HL-60/S4 treated with phorbol 12-myristate 13-acetate at 8.2 ng/mL for 4 days and 3 days (cell line): ENCODE measurements at regions not wholly inside any gene's neighbourhood (a gene's known extent, or its start where the extent isn't known, plus 50 kb on each side); places are given as distances from the start of the nearest gene placed in this dataset.
"Not testable (repeated sequence)": the region's sequence is repeated elsewhere in the genome, so short reads cannot be mapped to it uniquely, and the experiment has no call there.

ENCODE experiments used
- in situ Hi-C: fragments of 300-500 bp; cut with MboI; formaldehyde crosslinking; loops from 2 replicates; pipeline ENCODE4 v1.15.0; 2022; ENCODE audit warnings: low sequenced_read_pairs

DNA sequence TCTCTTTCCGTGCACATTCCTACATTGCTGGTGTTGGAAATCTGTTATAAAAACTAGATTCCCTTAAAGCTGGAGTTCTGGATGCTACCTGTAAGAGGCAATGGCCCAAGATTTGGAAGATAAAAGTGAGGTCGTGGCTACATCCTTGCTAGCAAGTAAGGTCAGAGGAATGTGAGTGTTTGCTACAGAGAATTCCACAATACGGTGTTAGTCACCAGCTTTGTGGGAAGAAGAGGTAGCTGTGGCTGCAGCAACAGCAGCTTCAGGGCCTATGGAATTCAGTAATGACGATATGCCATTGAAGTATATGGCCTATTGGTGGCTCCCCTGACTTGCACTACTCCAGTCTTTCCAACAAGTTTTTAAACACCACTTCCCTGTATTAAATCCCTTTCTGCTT is 227.7 kb upstream of the TMEM260 start:
- in situ Hi-C loops = no loop called here

DNA sequence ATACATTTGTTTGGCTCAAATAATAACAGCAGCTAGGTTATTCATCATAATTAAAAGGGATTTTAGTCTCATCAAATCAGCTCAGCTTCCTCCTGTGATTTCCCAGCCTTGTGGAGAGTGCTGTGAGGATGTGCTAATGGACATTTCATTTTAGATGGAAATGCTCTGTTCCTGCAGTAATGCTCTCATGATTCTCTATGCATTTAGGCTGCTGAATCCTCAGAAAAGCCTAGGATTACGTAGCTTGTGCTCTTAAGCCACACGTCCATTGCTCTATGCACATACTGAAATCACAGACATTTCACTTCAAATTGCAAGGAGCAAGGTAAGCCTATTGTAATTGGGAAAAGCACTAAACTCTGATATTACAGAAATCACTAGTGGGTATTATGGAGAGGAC is 226.6 kb upstream of the TMEM260 start:
- in situ Hi-C loops = no loop called here

DNA sequence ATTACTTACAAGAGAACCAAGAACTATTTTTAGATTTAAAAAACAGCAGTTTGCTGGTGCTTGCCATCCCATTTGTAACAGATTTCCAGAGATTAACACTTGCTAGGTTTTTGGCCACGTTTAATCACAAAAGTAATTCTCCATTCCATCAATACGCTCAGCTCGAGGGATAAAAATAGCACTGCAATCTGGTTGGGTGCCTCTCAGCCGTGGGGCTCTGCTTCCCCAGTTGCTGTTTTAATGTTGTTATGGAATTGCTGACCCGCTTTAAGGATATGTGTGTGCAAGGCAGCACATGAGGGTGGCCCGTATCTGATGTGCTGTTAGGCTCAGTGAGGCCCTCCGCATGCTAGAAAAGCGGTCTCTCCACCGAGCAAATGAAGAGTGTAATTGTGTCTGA is 222.2 kb upstream of the TMEM260 start:
- in situ Hi-C loops = no loop called here

DNA sequence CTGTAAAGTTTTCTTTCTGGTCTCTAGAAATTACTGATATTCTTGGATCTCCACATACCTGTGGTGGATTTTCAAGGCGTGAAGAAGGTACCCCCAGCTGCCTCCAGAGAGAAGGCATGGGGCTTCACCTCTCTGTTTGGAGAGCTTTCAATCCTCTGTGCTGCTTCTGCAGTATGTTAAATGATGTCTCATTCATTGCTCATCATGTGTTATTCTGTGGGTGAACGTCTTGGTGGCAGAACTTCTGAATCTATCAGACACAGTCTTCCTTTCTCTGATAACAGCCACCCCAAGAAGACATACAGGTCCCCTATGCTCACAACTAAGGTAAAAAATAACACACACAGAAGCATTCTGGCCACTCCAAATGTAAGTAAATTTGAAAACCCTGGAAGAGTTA is 221.3 kb upstream of the TMEM260 start:
- in situ Hi-C loops = no loop called here

DNA sequence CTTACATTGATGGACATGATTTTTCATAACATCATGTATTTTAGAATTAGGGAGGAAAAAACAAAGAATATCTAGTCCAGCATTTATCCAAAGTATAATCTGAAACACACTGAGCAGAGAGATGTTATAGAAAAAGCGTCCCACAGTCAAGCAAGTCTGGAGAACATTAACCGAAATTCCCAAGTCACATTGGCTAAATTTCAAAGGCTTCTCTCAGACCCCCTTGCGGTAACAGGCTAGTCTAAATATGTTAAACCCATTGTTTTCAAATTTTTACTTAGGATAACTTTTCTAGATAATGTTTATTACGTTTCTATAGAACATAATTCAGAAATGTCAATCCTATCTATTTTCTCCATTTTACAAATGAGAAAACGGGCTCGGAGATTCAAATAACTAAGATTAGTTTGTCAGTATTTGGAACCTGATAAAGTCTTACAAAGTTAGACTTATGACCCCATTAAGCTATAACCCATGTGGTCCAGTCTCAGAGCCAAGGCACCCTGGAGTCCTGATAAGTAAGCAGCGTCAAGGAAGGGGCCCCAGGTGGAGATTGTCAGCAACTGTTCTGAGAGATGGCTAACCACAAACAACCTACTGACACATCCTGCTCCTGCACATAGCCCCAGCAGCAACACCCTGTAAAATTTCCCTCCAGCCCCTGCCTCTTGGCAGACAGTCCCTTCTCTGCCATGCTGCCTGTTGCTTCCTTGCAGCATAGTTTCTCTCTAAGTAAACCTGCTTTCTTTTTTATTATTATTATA is 220.6 kb upstream of the TMEM260 start:
- in situ Hi-C loops = no loop called here

DNA sequence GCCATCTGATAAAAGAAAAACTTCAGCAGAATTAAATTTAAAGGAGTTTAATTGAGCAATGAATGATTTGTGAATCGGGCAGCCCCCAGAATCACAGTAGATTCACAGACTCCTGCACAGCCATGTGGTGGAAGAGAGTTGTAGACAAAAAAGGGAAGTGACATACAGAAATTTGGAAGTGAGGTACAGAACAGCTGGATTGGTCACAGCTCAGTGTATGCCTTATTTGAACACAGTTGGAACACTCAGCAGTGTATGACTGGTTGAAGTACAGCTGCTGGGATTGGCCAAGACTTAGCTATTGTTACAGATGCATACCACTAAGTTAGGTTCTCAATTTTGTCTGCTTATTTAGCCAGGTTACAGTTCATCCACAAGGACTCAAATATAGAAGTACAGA is 213.9 kb upstream of the TMEM260 start:
- in situ Hi-C loops = not testable (repeated sequence)

DNA sequence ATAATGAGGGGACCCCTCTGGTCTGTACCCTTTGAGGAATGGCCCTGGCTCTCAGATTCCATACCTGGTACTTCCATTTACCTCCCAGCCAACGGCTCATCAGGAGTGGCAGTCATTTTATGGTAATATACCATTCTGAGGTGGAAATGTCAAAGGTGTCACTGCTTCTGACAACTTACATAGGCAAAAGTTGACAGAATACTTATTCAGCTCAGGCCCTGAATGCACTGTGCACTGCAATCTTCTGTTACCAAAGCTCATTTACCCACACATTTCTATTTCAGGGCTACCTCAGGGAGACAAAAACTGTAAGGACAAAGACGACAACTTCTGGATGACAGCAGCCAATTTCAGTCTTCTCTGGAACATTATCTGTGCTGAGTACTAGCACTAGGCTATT is 212.2 kb upstream of the TMEM260 start:
- in situ Hi-C loops = no loop called here

DNA sequence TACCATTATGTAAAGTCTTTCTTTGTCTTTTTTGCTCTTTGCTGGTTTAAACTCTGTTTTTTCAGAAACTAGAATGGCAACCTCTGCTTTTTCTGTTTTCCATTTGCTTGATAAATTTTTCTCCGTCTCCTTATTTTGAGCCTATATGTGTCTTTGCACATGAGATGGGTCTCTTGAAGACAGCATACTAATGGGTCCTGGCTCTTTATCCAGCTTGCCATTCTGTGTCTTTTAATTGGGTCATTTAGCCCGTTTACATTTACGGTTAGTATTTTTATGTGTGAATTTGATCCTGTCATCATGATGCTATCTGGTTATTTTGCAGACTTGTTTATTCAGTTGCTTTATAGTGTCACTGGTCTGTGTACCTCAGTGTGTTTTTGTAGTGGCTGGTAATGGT is 207.9 kb upstream of the TMEM260 start:
- in situ Hi-C loops = no loop called here

DNA sequence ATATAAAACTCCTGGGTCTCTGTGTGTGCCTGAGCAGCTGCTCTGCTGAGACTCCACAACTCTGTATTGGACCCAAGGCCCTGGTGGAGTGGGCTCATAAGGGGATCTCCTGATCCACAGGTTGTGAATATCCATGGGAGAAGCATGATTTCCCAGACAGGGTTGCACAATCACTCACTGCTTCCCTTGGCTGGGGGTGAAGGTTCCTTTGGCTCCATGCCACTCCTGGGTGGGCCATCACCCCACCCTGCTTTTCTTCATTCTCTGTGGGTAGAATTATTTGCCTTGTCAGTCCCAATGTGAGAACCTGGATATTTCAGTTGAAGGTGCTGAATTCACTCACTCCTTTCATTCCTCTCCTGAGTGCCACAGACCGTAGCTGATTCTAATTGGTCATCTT is 205.2 kb upstream of the TMEM260 start:
- in situ Hi-C loops = no loop called here

DNA sequence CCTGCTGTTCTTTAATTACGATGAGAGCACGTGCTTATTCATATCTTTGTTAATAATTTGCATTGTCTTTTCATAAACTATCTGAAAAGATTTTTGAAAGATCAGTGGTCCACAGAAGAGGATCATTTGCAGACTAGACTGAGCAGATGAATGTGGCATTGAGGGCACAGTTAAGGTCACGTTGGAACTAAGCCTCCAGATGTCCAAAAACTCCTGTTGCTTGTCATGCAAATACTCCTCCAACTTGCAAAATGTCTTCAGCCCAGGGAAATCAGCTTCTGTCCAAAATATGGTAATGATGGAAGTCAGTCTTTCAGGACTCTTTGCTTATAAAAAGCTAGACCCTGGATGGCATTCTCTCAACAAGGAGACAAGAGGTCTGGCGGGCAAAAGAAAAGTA is 201.6 kb upstream of the TMEM260 start:
- in situ Hi-C loops = no loop called here

DNA sequence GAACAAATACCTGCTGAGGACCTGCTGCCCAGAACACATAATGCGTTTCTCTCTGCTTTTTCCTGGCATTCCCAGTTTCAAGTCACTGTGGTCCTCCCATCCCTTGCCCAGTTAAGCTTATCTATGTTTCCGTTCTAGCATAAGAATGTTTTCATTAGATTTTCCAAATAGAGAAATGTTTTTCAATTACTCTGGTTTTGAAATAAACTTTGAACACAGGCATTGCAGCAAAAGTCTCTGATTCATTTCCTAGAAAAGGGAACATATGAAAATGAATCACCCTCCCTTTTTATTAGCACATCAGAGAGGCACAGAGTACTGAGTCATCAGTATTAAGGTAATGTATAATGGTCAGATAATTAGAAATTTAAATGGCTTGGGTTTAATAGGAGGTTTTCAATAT is 201.1 kb upstream of the TMEM260 start:
- in situ Hi-C loops = no loop called here

DNA sequence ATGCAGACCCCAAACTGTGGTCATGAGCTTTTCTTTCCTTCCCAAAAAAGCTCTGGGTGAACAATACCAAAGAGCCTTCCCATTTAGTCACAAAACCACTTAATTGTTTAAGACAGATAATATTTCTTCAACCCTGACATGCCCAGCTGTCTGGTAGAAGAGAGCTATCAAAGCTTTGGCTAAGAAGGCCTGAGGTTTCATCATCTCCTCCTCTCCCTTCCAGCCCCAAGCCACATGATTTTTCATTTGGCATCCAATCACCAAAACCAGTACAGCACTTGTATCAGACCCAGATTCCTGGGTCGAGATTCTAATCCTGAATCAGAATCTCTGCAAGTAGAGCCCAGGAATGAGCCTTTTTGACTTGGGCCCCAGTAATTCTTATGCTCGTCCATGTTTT is 199.6 kb upstream of the TMEM260 start:
- in situ Hi-C loops = no loop called here

DNA sequence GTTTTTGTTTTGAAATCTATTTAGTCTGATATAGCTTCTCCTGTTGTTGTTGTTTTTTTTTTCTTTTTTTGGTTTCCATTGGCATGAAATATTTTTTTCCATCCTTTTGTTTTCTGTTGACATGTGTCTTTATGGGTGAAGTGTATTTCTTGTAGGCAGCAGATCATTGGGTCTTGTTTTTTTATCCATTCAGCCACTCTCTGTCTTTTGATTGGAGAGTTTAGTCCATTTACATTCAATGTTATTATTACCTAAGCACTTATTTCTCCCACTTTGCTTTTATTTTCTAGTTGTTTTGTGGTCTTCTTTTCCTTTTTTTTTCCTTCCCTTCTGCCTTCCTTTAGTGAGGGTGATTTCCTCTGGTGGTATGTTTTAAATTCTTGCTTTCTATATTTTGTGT is 193.6 kb upstream of the TMEM260 start:
- in situ Hi-C loops = no loop called here

DNA sequence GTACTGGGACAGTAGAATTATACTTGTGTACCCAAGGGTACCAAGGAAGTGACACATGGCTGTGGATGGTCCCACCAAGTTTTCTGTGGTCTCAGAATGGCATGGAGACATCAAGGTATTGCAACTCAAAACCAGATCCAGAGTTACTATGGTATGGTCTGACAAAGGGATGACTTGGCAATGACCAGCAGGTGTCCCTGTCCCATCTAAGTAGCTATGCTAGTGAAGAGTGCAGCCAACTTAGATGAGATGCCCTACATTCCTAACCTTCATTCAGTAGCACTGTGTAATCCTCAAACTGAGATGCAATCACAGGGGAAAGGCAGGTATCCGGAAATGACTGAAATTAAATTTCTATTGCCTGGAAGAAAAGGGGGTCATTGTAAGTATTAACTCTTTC is 188.7 kb upstream of the TMEM260 start:
- in situ Hi-C loops = no loop called here

DNA sequence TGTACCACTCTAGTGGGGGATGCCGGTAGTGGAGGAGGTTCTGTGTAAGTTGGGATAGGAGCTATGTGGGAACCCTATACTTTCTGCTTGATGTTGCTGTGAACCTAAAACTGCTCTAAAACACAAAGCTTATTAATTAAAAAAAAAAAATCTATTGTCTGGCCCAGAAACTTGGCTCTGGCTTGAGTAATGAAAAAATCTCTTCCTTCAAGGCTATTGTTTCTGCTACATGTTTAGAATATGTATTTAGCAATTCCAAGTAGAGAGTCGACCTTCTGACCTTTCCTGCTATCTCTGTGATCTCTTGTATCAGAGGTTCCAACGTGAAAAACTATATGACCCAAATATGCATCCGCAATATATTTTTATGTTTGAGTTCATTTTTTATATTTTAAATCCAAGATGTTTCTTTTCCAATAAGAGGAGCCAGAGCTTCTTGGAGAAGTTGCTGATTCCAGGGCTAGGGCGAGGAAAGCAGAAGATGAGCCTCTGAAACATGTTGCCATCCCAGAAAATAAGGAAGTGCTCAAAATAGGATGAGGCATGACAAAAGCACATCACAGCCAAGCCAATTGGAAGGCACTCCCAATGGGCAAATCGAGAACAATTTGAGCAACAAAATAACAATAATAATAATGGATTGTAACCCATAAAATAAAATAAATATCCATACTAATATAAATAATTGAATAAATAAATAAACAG is 184.6 kb upstream of the TMEM260 start:
- in situ Hi-C loops = no loop called here

DNA sequence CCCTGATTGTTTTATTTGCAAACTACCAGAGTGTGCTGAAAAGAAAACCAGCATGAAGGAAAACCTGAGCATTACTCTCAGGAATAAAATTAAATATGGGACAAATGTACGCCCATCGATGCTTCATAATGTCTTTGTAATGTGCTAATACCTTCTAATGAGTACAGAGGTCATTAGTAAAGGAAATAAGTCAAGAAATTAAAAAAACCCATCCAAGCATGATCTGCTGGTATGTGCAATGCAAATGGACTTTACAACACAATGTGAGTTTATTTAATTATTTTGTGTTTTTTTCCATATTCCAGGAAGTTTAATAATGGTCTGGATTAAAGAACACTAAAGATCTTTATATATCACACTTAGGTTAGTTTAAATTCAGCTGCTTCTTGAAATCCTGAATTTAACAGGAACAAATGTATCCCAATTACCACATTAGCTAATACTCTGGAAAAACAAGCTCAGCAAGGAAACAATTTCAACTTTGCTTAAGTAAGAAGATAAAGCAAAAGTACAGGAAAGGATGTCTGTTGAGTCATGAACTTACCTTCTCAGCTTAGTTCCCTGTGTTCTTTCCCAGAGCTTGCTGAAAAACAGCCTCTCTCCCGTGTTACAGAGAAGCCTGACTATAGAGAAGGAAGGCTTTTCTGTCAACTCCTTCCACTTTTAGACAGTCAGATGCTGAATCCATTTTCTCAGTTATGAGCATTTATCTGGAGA is 179.3 kb upstream of the TMEM260 start:
- in situ Hi-C loops = no loop called here

DNA sequence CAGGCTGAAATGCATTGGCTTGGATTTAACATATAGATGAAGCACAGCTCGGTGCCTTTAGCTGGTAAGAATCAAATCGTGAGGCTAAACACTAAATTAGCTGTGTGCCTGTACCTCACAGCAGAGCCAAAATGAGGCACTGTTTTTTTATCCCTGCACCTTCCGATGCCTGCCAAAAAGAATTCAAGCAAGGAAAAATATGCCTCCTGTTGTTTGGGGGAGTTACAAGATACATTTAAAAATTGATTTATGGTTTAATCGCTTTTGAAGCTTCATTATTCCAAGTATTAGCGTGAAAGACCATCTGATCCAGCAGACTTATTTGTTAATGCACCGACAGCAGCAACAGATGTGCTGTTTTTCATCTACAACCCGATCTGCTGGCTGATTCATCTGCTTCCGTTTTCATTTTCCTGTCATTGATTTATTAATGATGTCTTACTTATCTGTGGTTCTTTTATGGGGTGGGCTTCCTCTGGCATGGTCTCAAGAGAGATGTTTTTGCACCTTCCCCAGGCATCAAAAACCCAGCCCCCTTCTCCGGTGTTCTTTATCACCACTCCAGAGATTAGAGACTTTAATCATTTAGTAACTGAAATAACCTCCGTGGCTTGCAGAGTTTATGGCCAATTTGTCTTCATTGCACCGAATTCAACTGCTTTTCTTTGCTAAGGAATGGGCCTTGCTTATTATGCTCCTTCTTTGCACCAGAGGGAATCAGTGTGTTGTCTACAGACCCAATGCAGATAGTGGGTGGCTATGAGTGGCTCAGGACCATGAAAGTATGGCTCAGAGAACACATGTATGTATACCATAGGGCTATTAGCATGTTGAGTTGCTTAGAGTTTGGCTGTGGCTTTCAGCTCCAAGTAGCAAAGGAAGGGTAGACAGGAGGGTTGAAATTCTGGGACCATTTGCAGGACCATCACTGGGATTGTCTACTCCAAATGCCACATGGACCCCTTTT is 166.8 kb upstream of the TMEM260 start:
- in situ Hi-C loops = no loop called here

DNA sequence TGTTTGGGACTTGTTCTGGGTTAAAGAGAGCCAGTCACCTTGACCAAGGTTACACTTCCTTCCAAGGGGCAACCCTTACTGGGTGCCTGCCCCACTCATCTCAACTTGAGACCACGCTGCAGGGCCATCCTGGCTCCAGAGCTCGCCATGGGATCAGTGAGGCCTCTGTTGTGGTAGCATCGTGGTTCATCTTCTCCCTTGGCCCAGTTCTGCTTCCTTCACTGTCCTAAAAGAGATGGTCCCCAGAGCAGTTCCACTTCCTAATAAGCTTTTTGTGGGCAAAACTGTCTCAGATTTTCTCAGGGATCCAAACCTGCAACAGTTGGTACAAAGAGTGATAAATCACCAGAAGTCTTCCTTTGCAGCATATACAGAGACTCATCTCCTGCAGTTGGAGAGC is 165.9 kb upstream of the TMEM260 start:
- in situ Hi-C loops = no loop called here

DNA sequence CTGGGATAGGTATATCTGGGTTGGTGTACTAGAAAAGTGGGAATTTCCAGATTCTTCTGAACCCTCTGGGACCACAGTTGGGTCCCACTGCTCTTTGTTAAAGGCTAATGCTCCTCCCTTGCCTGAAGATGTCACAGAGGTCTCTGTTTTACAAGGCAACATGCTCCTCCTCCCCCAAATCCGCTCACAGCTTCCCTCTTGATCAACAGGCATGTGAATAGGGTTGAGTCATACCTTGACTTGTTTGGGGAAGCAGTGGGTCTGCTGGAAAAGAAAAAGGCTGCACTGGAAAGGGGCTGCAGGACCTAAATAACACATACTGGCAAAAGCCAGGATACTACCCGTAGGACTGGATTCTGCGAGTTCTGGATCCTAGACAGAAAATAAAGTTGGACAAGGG is 165.4 kb upstream of the TMEM260 start:
- in situ Hi-C loops = no loop called here

DNA sequence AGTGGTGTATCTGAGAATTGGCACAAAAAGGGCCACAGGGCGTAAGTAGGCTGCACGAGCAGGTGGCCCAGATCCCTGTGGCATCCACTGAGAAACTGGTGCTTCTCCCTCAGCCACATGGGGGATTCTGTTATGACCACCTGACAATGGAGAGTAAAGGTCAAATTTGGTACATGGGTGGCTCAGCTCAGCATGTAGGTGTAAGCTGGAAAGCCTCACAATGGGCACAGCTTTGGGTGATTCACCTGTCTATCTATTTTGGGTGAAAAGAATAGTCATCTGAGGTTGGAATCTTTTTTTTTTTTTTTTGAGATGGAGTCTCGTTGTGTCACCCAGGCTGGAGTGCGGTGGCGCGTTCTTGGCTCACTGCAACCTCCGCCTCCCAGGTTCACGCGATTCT is 163.4 kb upstream of the TMEM260 start:
- in situ Hi-C loops = no loop called here

DNA sequence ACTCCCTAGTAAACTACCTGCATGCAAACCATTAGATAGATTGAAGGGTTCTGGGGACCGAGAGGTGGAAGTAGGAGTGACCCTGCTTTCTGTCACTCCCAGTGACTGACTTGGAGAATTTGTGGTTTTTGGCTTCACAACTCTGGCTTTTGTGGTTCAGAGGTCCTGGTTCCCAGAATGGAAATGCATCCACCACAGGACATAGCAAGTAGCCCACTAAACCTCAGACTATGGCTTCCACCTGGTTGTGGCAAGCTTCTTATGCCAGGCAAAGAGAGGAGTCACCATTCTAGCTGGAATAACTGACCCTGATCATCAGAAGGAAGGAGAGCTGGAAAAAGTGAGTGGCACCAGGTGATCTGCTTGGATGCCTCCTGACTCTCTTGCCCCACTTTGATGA is 162.4 kb upstream of the TMEM260 start:
- in situ Hi-C loops = no loop called here
